ENCODE measurements at regions not wholly inside any gene's neighbourhood (a gene's known extent, or its start where the extent isn't known, plus 50 kb on each side); places are given as distances from the start of the nearest gene placed in this dataset.

DNA sequence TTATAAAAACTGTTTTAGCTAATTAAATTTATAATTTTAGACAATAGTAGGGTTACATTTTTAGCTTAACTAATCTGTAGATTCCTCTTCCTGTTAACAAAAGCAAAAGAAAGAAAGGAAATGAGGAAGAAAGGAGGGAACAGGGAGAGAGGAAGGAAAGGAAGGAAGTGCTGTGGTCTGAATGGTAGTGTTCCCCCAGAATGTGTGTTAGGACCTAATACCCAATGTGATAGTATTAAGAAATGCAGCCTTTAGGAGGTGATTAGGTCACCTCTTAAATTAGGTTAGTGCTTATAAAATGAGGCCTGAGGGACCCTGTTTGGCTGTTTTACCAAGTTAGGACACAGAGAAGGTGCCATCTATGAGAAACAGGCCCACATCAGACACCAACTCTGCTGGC, 136.9 kb upstream of the SAMSN1 start:
- H3K4me3 ChIP-seq (IDR thresholded peaks at IDR 0.05; ENCODE audit: insufficient read depth, low read depth, low read length) = no peak overlapping the region
- H2AFZ ChIP-seq (ENCODE audit: low read depth) = no peak overlapping the region
- H4K20me1 ChIP-seq (ENCODE audit: insufficient read depth) = no peaks in the 10 kb centered on the region
- H3K27me3 ChIP-seq (ENCODE audit: insufficient read depth, low read depth) = no peaks in the 10 kb centered on the region
- no peak overlapping the region for H3K27ac ChIP-seq
- no peaks in the 10 kb centered on the region for H3K4me1 ChIP-seq (ENCODE audit: low read depth, poor library complexity, severe bottlenecking)
- TF ChIP-seq, protein P1, sequence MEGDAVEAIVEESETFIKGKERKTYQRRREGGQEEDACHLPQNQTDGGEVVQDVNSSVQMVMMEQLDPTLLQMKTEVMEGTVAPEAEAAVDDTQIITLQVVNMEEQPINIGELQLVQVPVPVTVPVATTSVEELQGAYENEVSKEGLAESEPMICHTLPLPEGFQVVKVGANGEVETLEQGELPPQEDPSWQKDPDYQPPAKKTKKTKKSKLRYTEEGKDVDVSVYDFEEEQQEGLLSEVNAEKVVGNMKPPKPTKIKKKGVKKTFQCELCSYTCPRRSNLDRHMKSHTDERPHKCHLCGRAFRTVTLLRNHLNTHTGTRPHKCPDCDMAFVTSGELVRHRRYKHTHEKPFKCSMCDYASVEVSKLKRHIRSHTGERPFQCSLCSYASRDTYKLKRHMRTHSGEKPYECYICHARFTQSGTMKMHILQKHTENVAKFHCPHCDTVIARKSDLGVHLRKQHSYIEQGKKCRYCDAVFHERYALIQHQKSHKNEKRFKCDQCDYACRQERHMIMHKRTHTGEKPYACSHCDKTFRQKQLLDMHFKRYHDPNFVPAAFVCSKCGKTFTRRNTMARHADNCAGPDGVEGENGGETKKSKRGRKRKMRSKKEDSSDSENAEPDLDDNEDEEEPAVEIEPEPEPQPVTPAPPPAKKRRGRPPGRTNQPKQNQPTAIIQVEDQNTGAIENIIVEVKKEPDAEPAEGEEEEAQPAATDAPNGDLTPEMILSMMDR (conservative IDR thresholded peaks at IDR 0.05; ENCODE audit: low read depth, low read length) = no peak
- H3K4me2 ChIP-seq = no peak overlapping the region
- H3K79me2 ChIP-seq (ENCODE audit: insufficient read depth, low read depth) = no peaks in the 10 kb centered on the region
- H3K9ac ChIP-seq = no peak overlapping the region
- H3K36me3 ChIP-seq (ENCODE audit: insufficient read depth) = no peaks in the 10 kb centered on the region

DNA sequence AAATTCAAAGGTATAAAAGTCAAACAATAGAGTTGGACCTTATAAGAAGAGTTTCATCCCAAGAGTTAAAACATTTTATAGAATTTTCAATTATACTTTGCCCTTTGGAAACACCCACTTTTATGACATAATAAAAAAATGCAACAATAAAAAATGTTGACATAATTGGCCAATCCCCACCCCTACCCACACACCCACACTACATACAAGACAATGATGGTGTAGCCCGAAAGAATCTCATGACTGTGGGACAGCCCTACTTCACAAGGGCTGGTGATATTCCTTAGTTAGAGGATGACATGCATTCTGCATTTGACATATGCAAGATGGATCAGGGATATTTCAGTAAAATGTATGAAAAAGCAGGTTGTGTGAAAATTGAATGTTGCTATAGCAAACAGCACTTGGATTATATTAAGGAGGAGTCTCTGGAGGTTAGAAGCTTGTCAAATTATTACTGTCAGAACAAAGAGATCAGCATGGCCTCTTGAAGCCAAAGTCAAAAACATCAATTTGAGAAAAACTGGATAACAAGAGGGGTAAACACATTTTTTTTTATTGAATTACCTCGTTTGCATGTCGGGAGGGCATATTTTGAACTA, 133.0 kb upstream of the SAMSN1 start:
- H4K20me1 ChIP-seq (ENCODE audit: insufficient read depth) = no peaks in the 10 kb centered on the region
- H3K27me3 ChIP-seq (ENCODE audit: insufficient read depth, low read depth) = no peaks in the 10 kb centered on the region
- H3K4me3 ChIP-seq (IDR thresholded peaks at IDR 0.05; ENCODE audit: insufficient read depth, low read depth, low read length) = no peak overlapping the region
- TF ChIP-seq, protein P1 (conservative IDR thresholded peaks at IDR 0.05; ENCODE audit: low read depth, low read length) = no peak
- no peak overlapping the region for H2AFZ ChIP-seq (ENCODE audit: low read depth)
- no peaks in the 10 kb centered on the region for H3K4me1 ChIP-seq (ENCODE audit: low read depth, poor library complexity, severe bottlenecking)
- H3K36me3 ChIP-seq (ENCODE audit: insufficient read depth) = no peaks in the 10 kb centered on the region
- H3K79me2 ChIP-seq (ENCODE audit: insufficient read depth, low read depth) = no peaks in the 10 kb centered on the region
- no peak overlapping the region for H3K27ac ChIP-seq
- no peak overlapping the region for H3K4me2 ChIP-seq
- no peak overlapping the region for H3K9ac ChIP-seq

DNA sequence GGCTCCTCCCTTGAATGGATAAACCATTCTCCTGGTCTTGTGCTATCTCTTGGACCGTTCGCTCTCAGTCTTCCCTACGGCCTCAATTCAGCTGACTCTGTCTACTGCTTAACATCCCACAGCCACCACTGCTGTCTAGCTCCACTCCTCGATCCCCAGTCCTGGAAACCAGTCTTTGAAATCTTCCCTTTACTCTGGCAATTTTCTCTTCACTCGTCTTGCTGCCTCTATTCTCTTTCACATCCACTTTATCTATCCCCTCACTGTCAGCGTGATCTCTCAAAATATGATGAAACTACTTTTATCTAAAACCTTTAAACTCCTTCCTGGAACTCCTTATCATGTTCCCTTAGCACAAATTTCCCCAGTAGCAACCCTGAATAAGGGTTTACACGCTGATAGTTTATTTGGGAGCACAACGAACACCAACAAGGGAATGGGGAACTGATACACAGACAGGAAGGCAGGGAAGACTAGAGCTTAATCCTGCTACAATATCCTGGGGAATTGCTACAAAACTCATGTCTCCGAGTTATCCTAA, 131.6 kb upstream of the SAMSN1 start:
- Histone ChIP-seq H3K36me3 (ENCODE audit: insufficient read depth) (no peaks in the 10 kb centered on the region), H3K4me2 (no peak overlapping the region), H3K27ac (no peak overlapping the region), H3K4me3 (IDR thresholded peaks at IDR 0.05; ENCODE audit: insufficient read depth, low read depth, low read length) (no peak overlapping the region), H3K79me2 (ENCODE audit: insufficient read depth, low read depth) (no peaks in the 10 kb centered on the region), H2AFZ (ENCODE audit: low read depth) (no peak overlapping the region), H3K9ac (no peak overlapping the region), H3K27me3 (ENCODE audit: insufficient read depth, low read depth) (no peaks in the 10 kb centered on the region), H4K20me1 (ENCODE audit: insufficient read depth) (no peaks in the 10 kb centered on the region), H3K4me1 (ENCODE audit: low read depth, poor library complexity, severe bottlenecking) (no peaks in the 10 kb centered on the region)
- TF ChIP-seq, protein P1 (conservative IDR thresholded peaks at IDR 0.05; ENCODE audit: low read depth, low read length) = no peak

DNA sequence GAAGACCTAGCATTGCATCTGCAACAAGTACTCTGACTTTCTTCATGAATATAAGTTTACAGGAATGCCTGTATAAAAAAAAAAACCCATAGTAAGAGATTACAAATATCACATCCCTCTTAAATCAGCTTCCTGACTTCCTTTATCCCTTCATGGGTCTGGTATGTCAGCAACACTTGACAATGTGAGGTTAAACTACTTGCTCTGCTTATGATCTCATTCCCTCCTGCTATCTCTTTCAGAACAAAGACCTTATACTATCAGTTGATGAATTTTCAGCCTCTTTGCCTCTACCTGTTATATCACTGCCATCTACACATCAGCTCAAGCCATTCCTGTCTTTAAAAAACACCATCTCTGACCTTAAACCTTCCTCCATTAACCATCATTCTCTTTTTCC, 130.9 kb upstream of the SAMSN1 start:
- Histone ChIP-seq H3K36me3 (ENCODE audit: insufficient read depth) (no peaks in the 10 kb centered on the region), H3K4me1 (ENCODE audit: low read depth, poor library complexity, severe bottlenecking) (no peaks in the 10 kb centered on the region), H4K20me1 (ENCODE audit: insufficient read depth) (no peaks in the 10 kb centered on the region), H3K27me3 (ENCODE audit: insufficient read depth, low read depth) (no peaks in the 10 kb centered on the region), H2AFZ (ENCODE audit: low read depth) (no peak overlapping the region), H3K79me2 (ENCODE audit: insufficient read depth, low read depth) (no peaks in the 10 kb centered on the region), H3K4me2 (no peak overlapping the region), H3K9ac (no peak overlapping the region), H3K4me3 (IDR thresholded peaks at IDR 0.05; ENCODE audit: insufficient read depth, low read depth, low read length) (no peak overlapping the region), H3K27ac (no peak overlapping the region)
- TF ChIP-seq, protein P1 (conservative IDR thresholded peaks at IDR 0.05; ENCODE audit: low read depth, low read length) = no peak
